ENCODE measurements at regions not wholly inside any gene's neighbourhood (a gene's known extent, or its start where the extent isn't known, plus 50 kb on each side); places are given as distances from the start of the nearest gene placed in this dataset.

DNA sequence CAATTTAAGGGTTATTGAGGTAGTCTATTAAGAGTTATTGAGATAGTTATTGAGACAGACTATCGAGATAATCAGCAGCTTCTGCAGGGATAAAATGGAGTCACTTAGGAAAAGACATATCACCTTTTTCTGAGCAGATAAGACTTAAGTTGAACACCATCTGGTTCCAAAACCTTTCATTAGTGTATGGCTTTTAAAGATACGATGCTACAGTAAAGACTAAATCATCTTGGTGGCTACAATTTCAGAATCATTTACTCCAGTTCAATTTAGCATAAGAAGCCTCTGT lies 68.6 kb upstream of the DNAJC10 start:
- H3K4me1 ChIP-seq (ENCODE audit: insufficient read depth): no peaks in the 10 kb centered on the region
- H3K4me2 ChIP-seq: no peak overlapping the region
- Mint-ChIP-seq H3K27ac (0 out of 2 replicates have a peak overlapping the region, but pooled peaks have one; percentile 34), H3K9me3 (no peaks in the 10 kb centered on the region), H3K4me1 (peaks cover 10% of the 10 kb centered on the region), H3K27me3 (ENCODE audit: insufficient read depth, low read depth, poor library complexity) (no peaks in the 10 kb centered on the region), H3K4me3 (no peak overlapping the region), H3K36me3 (ENCODE audit: low read depth) (no peaks in the 10 kb centered on the region)
- no peak overlapping the region for H3K27ac ChIP-seq (ENCODE audit: low read depth)
- H3K36me3 ChIP-seq (ENCODE audit: insufficient read depth): no peaks in the 10 kb centered on the region
- ATAC-seq (no peak), DNase-seq (ENCODE audit: low spot score) (no peak)
- no peaks in the 10 kb centered on the region for H3K9me2 ChIP-seq (ENCODE audit: insufficient read depth)
- H4K20me1 ChIP-seq (replicated peaks; ENCODE audit: insufficient read depth): no peaks in the 10 kb centered on the region
- peak overlapping the region; percentile 50; the same call in 1 of the 2 replicates for H2AFZ ChIP-seq
- H3F3A ChIP-seq (replicated peaks; ENCODE audit: low read depth): no peaks in the 10 kb centered on the region
- H3K79me2 ChIP-seq (replicated peaks; ENCODE audit: insufficient read depth): no peaks in the 10 kb centered on the region
- no peak overlapping the region for H3K4me3 ChIP-seq
- H3K27me3 ChIP-seq (ENCODE audit: insufficient read depth): no peaks in the 10 kb centered on the region
- no peak for TF ChIP-seq NANOG (IDR thresholded peaks at IDR 0.05; ENCODE audit: borderline replicate concordance)
- TF ChIP-seq EZH2 (IDR thresholded peaks at IDR 0.05; ENCODE audit: low read depth, unreplicated experiment): no peak
- no peak for TF ChIP-seq ZNF114 (CRISPR knock-in tag; IDR thresholded peaks at IDR 0.05)
- TF ChIP-seq, protein P1, sequence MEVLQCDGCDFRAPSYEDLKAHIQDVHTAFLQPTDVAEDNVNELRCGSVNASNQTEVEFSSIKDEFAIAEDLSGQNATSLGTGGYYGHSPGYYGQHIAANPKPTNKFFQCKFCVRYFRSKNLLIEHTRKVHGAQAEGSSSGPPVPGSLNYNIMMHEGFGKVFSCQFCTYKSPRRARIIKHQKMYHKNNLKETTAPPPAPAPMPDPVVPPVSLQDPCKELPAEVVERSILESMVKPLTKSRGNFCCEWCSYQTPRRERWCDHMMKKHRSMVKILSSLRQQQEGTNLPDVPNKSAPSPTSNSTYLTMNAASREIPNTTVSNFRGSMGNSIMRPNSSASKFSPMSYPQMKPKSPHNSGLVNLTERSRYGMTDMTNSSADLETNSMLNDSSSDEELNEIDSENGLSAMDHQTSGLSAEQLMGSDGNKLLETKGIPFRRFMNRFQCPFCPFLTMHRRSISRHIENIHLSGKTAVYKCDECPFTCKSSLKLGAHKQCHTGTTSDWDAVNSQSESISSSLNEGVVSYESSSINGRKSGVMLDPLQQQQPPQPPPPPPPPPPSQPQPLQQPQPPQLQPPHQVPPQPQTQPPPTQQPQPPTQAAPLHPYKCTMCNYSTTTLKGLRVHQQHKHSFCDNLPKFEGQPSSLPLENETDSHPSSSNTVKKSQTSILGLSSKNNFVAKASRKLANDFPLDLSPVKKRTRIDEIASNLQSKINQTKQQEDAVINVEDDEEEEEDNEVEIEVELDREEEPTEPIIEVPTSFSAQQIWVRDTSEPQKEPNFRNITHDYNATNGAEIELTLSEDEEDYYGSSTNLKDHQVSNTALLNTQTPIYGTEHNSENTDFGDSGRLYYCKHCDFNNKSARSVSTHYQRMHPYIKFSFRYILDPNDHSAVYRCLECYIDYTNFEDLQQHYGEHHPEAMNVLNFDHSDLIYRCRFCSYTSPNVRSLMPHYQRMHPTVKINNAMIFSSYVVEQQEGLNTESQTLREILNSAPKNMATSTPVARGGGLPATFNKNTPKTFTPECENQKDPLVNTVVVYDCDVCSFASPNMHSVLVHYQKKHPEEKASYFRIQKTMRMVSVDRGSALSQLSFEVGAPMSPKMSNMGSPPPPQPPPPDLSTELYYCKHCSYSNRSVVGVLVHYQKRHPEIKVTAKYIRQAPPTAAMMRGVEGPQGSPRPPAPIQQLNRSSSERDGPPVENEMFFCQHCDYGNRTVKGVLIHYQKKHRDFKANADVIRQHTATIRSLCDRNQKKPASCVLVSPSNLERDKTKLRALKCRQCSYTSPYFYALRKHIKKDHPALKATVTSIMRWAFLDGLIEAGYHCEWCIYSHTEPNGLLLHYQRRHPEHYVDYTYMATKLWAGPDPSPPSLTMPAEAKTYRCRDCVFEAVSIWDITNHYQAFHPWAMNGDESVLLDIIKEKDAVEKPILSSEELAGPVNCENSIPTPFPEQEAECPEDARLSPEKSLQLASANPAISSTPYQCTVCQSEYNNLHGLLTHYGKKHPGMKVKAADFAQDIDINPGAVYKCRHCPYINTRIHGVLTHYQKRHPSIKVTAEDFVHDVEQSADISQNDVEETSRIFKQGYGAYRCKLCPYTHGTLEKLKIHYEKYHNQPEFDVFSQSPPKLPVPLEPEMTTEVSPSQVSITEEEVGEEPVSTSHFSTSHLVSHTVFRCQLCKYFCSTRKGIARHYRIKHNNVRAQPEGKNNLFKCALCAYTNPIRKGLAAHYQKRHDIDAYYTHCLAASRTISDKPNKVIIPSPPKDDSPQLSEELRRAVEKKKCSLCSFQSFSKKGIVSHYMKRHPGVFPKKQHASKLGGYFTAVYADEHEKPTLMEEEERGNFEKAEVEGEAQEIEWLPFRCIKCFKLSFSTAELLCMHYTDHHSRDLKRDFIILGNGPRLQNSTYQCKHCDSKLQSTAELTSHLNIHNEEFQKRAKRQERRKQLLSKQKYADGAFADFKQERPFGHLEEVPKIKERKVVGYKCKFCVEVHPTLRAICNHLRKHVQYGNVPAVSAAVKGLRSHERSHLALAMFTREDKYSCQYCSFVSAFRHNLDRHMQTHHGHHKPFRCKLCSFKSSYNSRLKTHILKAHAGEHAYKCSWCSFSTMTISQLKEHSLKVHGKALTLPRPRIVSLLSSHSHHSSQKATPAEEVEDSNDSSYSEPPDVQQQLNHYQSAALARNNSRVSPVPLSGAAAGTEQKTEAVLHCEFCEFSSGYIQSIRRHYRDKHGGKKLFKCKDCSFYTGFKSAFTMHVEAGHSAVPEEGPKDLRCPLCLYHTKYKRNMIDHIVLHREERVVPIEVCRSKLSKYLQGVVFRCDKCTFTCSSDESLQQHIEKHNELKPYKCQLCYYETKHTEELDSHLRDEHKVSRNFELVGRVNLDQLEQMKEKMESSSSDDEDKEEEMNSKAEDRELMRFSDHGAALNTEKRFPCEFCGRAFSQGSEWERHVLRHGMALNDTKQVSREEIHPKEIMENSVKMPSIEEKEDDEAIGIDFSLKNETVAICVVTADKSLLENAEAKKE (CRISPR knock-in tag; IDR thresholded peaks at IDR 0.05): no peak
- TF ChIP-seq POLR2AphosphoS5 (IDR thresholded peaks at IDR 0.05; ENCODE audit: low read depth): no peak
- no peak for TF ChIP-seq STAT1 (IDR thresholded peaks at IDR 0.05; ENCODE audit: unreplicated experiment)
- TF ChIP-seq, protein P2, sequence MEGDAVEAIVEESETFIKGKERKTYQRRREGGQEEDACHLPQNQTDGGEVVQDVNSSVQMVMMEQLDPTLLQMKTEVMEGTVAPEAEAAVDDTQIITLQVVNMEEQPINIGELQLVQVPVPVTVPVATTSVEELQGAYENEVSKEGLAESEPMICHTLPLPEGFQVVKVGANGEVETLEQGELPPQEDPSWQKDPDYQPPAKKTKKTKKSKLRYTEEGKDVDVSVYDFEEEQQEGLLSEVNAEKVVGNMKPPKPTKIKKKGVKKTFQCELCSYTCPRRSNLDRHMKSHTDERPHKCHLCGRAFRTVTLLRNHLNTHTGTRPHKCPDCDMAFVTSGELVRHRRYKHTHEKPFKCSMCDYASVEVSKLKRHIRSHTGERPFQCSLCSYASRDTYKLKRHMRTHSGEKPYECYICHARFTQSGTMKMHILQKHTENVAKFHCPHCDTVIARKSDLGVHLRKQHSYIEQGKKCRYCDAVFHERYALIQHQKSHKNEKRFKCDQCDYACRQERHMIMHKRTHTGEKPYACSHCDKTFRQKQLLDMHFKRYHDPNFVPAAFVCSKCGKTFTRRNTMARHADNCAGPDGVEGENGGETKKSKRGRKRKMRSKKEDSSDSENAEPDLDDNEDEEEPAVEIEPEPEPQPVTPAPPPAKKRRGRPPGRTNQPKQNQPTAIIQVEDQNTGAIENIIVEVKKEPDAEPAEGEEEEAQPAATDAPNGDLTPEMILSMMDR (conservative IDR thresholded peaks at IDR 0.05; ENCODE audit: low read depth in 2 of 2): no peak
- no peak for TF ChIP-seq CREB1 (CRISPR knock-in tag; IDR thresholded peaks at IDR 0.05; ENCODE audit: low read depth)
- no peak for TF ChIP-seq JUNB (IDR thresholded peaks at IDR 0.05; ENCODE audit: unreplicated experiment)
- TF ChIP-seq EZH2phosphoT487 (IDR thresholded peaks at IDR 0.05; ENCODE audit: unreplicated experiment): no peak
- TF ChIP-seq, protein P3, sequence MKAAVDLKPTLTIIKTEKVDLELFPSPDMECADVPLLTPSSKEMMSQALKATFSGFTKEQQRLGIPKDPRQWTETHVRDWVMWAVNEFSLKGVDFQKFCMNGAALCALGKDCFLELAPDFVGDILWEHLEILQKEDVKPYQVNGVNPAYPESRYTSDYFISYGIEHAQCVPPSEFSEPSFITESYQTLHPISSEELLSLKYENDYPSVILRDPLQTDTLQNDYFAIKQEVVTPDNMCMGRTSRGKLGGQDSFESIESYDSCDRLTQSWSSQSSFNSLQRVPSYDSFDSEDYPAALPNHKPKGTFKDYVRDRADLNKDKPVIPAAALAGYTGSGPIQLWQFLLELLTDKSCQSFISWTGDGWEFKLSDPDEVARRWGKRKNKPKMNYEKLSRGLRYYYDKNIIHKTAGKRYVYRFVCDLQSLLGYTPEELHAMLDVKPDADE (IDR thresholded peaks at IDR 0.05): no peak
- no peak for TF ChIP-seq ZNF331 (CRISPR knock-in tag; IDR thresholded peaks at IDR 0.05; ENCODE audit: low read depth)
